HCT116 (cell line): ENCODE measurements at regions not wholly inside any gene's neighbourhood (a gene's known extent, or its start where the extent isn't known, plus 50 kb on each side); places are given as distances from the start of the nearest gene placed in this dataset.

Experiments used
- ATAC-seq: fragments of 200-7000 bp; cut with Tn5 transposase; 2 replicates; pipeline ENCODE4 v1.9.1; 2020; ENCODE audit warnings: mild to moderate bottlenecking, moderate library complexity
- BruUV-seq: library from RNA; stranded (reverse); fragments of 400-500 nt; replicated peaks from 2 replicates; lab custom pipeline; 2021; lab: Mats Ljungman, UMichigan
- CTCF ChIA-PET: fragments of 300-600 bp; sonication (Branson Sonifier 250); formaldehyde crosslinking; loops from one replicate; lab custom pipeline; 2021; ENCODE audit warnings: antibody characterized with exemption; lab: Charles Lee
- POLR2A ChIA-PET: fragments of 300-600, 350-600 bp; sonication (Branson Sonifier 250); formaldehyde crosslinking; loops from one replicate; lab custom pipeline; 2021; ENCODE audit warnings: antibody characterized with exemption; lab: Charles Lee
- RAD21 ChIA-PET, 2 experiments: fragments of 300-600 bp; sonication (Branson Sonifier 250); formaldehyde crosslinking; loops; one replicate each; lab custom pipeline; 2023; ENCODE audit warnings: low total read pairs in 2 of 2; ENCODE audit not compliant: uncharacterized antibody in 2 of 2, unreplicated experiment in 2 of 2, low non-redundant PET in 1 of 2; lab: Charles Lee
- DNase-seq: peaks from one replicate; pipeline ENCODE4 v3.0.0-alpha.2; 2010; ENCODE audit warnings: low read depth, low spot score
- H2AFZ ChIP-seq: fragments of 200-600 bp; shearing (Covaris generic), sonication (generic); 2 replicates; pipeline ENCODE4 v1.6.1; 2017; ENCODE audit warnings: low read depth, mixed run types, mixed read lengths, antibody characterized with exemption, low read length; ENCODE audit not compliant: poor library complexity, severe bottlenecking
- H3K27ac ChIP-seq: 2 replicates; pipeline ENCODE4 v1.5.1; 2012; ENCODE audit warnings: low read depth, low read length
- H3K27me3 ChIP-seq: fragments of 200-600 bp; sonication (generic); 2 replicates; pipeline ENCODE4 v1.6.1; 2016; ENCODE audit warnings: mixed run types, low read length, mixed read lengths; ENCODE audit not compliant: insufficient read depth
- H3K36me3 ChIP-seq, 2 experiments: fragments of 200-500 bp in 1 of 2; fragments of 200-600 bp in 1 of 2; sonication (Bioruptor generic) in 1 of 2; sonication (generic) in 1 of 2; 2 replicates each; pipeline versions ENCODE4 v1.5.1 to v1.6.1; 2014 to 2016; ENCODE audit warnings: low read length in 2 of 2, inconsistent platforms in 1 of 2, mixed read lengths in 1 of 2, mixed run types in 1 of 2; ENCODE audit not compliant: insufficient read depth in 2 of 2, control insufficient read depth in 1 of 2
- H3K4me1 ChIP-seq, 2 experiments: fragments of 200-600 bp in 1 of 2; sonication (generic) in 1 of 2; 2 replicates each; pipeline versions ENCODE4 v1.5.1 to v1.6.1; 2012 to 2017; ENCODE audit warnings: low read length in 2 of 2, inconsistent platforms in 1 of 2, mild to moderate bottlenecking in 1 of 2, mixed read lengths in 1 of 2, mixed run types in 1 of 2, moderate library complexity in 1 of 2; ENCODE audit not compliant: insufficient read depth in 2 of 2, control insufficient read depth in 1 of 2
- H3K4me2 ChIP-seq: fragments of 200-600 bp; sonication (generic); 2 replicates; pipeline ENCODE4 v1.6.1; 2017; ENCODE audit warnings: mixed run types, low read length, mixed read lengths
- H3K4me3 ChIP-seq, 2 experiments: fragments of 200-600 bp in 1 of 2; sonication (generic) in 1 of 2; replicated peaks in 1 of 2; 2 replicates each; pipeline ENCODE4 v1.5.1; 2011 to 2016; ENCODE audit warnings: low read length in 2 of 2, control low read depth in 1 of 2, low read depth in 1 of 2, mild to moderate bottlenecking in 1 of 2, mixed read lengths in 1 of 2, mixed run types in 1 of 2
- H3K79me2 ChIP-seq: fragments of 200-600 bp; sonication (generic); 2 replicates; pipeline ENCODE4 v1.6.1; 2017; ENCODE audit warnings: mild to moderate bottlenecking, mixed run types, low read length, moderate library complexity, mixed read lengths; ENCODE audit not compliant: insufficient read depth
- H3K9ac ChIP-seq: fragments of 200-600 bp; sonication (generic); 2 replicates; pipeline ENCODE4 v1.6.1; 2016; ENCODE audit warnings: low read length, mixed read lengths
- H3K9me2 ChIP-seq: fragments of 200-600 bp; sonication (generic), shearing (Covaris generic); 2 replicates; pipeline ENCODE4 v1.6.1; 2017; ENCODE audit warnings: mixed run types, mild to moderate bottlenecking, moderate library complexity; ENCODE audit not compliant: insufficient read depth
- H3K9me3 ChIP-seq, 2 experiments: fragments of 200-500 bp in 1 of 2; fragments of 200-600 bp in 1 of 2; sonication (Bioruptor generic) in 1 of 2; sonication (generic) in 1 of 2; 2 replicates each; pipeline ENCODE4 v1.6.1; 2014 to 2017; ENCODE audit warnings: low read length in 2 of 2, mixed read lengths in 2 of 2, inconsistent platforms in 1 of 2, low read depth in 1 of 2, mild to moderate bottlenecking in 1 of 2, mixed run types in 1 of 2, moderate library complexity in 1 of 2; ENCODE audit not compliant: control insufficient read depth in 1 of 2, insufficient read depth in 1 of 2
- H4K20me1 ChIP-seq: fragments of 200-600 bp; sonication (generic), shearing (Covaris generic); 2 replicates; pipeline ENCODE4 v1.6.1; 2017; ENCODE audit warnings: mixed run types, mild to moderate bottlenecking, moderate library complexity; ENCODE audit not compliant: insufficient read depth
- CEBPB ChIP-seq: IDR thresholded peaks from 2 replicates; pipeline ENCODE4 v1.6.1; 2012; ENCODE audit warnings: low read depth
- CTCF ChIP-seq, 3 experiments: fragments of 200-600 bp in 1 of 3; sonication (generic) in 1 of 3; IDR thresholded peaks in 2 of 3; conservative IDR thresholded peaks in 1 of 3; 2 replicates each; pipeline ENCODE4 v1.5.1; 2012 to 2017; ENCODE audit warnings: low read depth in 2 of 3, low read length in 2 of 3, antibody characterized with exemption in 1 of 3, borderline replicate concordance in 1 of 3, control low read depth in 1 of 3, mild to moderate bottlenecking in 1 of 3, mixed read lengths in 1 of 3, mixed run types in 1 of 3, moderate library complexity in 1 of 3; ENCODE audit not compliant: insufficient read depth in 1 of 3
- FOSL1 ChIP-seq: IDR thresholded peaks from 2 replicates; pipeline ENCODE4 v1.6.1; 2012; ENCODE audit warnings: low read depth
- MAX ChIP-seq: IDR thresholded peaks from 2 replicates; pipeline ENCODE4 v1.6.1; 2012
- POLR2A ChIP-seq: IDR thresholded peaks from 2 replicates; pipeline ENCODE4 v1.7.0; 2011; ENCODE audit warnings: borderline replicate concordance; ENCODE audit not compliant: insufficient read depth, insufficient read length; ENCODE audit errors: extremely low read depth
- RAD21 ChIP-seq: IDR thresholded peaks from 2 replicates; pipeline ENCODE4 v1.6.1; 2012; ENCODE audit warnings: low read depth, mild to moderate bottlenecking
- REST ChIP-seq: IDR thresholded peaks from 2 replicates; pipeline ENCODE4 v1.6.1; 2012; ENCODE audit warnings: low read depth
- YY1 ChIP-seq: IDR thresholded peaks from 2 replicates; pipeline ENCODE4 v1.6.1; 2011; ENCODE audit warnings: low read length, low read depth, moderate library complexity, mild to moderate bottlenecking; ENCODE audit not compliant: insufficient replicate concordance; ENCODE audit errors: extremely low read depth
- intact Hi-C: fragments of 100-400 bp; cut with micrococcal nuclease; formaldehyde crosslinking; loops from 2 replicates; pipeline ENCODE4 v1.10.0; 2022

GRCh38 chr14:25537846-25538455 is 488.0 kb upstream of the STXBP6 start:
- Histone ChIP-seq H3K4me2 (no peak overlapping the region), H3K9ac (no peak overlapping the region), H3K4me1 (no peaks in the 10 kb centered on the region), H3K79me2 (no peaks in the 10 kb centered on the region), H4K20me1 (no peaks in the 10 kb centered on the region), H3K27ac (no peak overlapping the region), H3K4me3 (no peak overlapping the region), H3K9me3 (peaks cover 17 to 40% of the 10 kb centered on the region in 2 experiments; a peak in 2 of 4 replicates), H3K27me3 (no peaks in the 10 kb centered on the region), H3K36me3 (no peaks in the 10 kb centered on the region), H2AFZ (no peak overlapping the region), H3K9me2 (no peaks in the 10 kb centered on the region)
- no TSS peak for BruUV-seq
- intact Hi-C loops, result no loop called here
- ChIA-PET CTCF (no interaction called here), POLR2A (no interaction called here), RAD21 (no interaction called here)
- TF ChIP-seq CTCF (IDR thresholded peaks at IDR 0.05 in 2 of 3, conservative IDR thresholded peaks at IDR 0.05 in 1 of 3; ENCODE audit: borderline replicate concordance in 1 of 3, insufficient read depth in 1 of 3, low read depth in 2 of 3, low read length in 2 of 3) (peak in 2 of 3 experiments; percentile 32 to 47; a peak in 3 of 6 replicates), RAD21 (no peak)
- DNase-seq (no peak), ATAC-seq (no peak; the same call in 1 of the 2 replicates)

GRCh38 chr14:25526290-25526689 is 476.3 kb upstream of the STXBP6 start:
- CTCF ChIA-PET, result no interaction called here
- H3K9me3 ChIP-seq, result peaks cover 7 to 14% of the 10 kb centered on the region in 2 experiments; a peak in 2 of 4 replicates
- DNase-seq, result no peak
- H3K27me3 ChIP-seq, result no peaks in the 10 kb centered on the region
- H3K4me2 ChIP-seq, result no peak overlapping the region
- no peak for ATAC-seq
- H3K9ac ChIP-seq, result no peak overlapping the region
- TF ChIP-seq CEBPB (no peak), FOSL1 (no peak), MAX (no peak), YY1 (no peak), REST (no peak), POLR2A (no peak)
- H3K36me3 ChIP-seq, result no peaks in the 10 kb centered on the region
- no TSS peak for BruUV-seq
- RAD21 ChIA-PET, result no interaction called here
- H3K27ac ChIP-seq, result no peak overlapping the region
- POLR2A ChIA-PET, result no interaction called here
- no peaks in the 10 kb centered on the region for H3K4me1 ChIP-seq
- H3K4me3 ChIP-seq, result no peak overlapping the region
- H4K20me1 ChIP-seq, result no peaks in the 10 kb centered on the region
- intact Hi-C loops, result no loop called here
- H2AFZ ChIP-seq, result no peak overlapping the region
- no peaks in the 10 kb centered on the region for H3K9me2 ChIP-seq
- H3K79me2 ChIP-seq, result no peaks in the 10 kb centered on the region
